ENCODE measurements at regions not wholly inside any gene's neighbourhood (a gene's known extent, or its start where the extent isn't known, plus 50 kb on each side); places are given as distances from the start of the nearest gene placed in this dataset.

- TF ChIP-seq POLR2A (IDR thresholded peaks at IDR 0.05) = no peak
- TF ChIP-seq CTCF (IDR thresholded peaks at IDR 0.05) = no peak
Measured at GRCh38 chr15:89406218-89406939, 71.8 kb upstream of the POLG start.

Data from uterus (tissue), 2 donors.